HK-2 (cell line): ENCODE measurements at regions not wholly inside any gene's neighbourhood (a gene's known extent, or its start where the extent isn't known, plus 50 kb on each side); places are given as distances from the start of the nearest gene placed in this dataset.

Experiments
- DNase-seq: peaks from one replicate; pipeline ENCODE4 v3.0.0-alpha.2; 2018; ENCODE audit not compliant: unreplicated experiment

DNA sequence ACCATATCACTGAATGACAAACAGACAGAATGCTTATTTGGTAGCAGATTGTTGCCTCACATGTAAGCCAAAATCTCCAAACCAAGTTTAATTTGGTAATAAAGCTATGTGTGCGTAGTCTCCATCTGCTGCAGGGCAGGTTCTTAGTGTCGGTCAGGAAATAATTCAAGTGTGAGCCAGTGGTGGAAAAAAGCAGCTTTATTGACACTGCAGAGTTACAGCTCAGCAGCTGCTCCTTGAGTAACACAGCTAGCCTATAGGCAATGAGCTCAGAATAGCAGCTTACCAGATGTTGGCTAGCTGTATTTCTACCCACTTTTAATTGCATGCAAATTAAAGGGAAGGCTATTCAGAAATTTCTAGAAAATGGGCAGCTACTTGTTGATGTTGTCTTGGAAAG, 757.8 kb upstream of the HS3ST1 start:
- DNase-seq = no peak

DNA sequence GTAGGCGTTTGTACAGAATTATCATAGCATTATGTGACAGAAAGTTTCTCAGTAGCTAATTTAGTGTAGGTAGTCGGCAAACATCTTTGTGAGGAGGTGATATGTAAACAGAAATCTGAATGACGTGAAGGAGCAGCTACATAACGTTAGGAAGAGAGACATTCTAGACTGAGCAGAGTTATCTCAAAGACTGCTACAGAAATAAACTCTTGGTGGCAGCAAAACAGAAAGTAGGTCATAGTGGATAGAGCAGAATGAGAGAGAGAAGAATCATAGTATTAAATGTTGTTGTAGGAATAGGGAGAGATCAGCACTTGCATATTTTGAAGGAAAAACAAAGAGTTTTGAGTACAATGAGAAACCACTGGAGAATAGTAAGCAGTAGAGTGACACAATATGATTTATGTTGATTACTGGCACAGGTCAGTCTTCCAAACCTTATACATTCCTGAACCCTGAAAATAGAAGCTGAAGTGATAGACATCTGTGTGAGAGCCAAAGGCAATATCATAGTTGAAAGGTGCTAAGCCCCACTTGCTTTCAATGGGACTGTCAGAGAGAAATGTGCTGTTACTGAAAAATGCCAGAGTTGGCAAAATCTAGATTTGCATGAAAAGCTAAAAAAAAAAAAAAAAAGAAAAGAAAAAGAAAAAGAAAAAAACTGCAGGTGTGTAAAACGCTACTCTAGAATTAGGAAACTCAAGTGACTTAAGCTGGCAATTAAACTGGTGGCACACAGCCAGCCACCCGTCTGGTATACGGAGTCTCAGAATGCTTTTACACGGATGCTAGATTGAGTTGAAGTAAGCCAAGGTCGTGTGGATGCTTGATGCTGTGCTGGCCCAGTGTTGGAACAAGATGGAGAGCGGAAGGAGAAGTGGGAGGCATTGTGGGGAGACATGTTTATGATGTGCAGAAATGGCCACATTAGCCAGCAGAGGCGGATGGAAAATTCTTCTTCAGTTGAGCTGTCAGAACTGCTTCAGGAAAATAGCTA, 750.2 kb upstream of the HS3ST1 start:
- no peak for DNase-seq

DNA sequence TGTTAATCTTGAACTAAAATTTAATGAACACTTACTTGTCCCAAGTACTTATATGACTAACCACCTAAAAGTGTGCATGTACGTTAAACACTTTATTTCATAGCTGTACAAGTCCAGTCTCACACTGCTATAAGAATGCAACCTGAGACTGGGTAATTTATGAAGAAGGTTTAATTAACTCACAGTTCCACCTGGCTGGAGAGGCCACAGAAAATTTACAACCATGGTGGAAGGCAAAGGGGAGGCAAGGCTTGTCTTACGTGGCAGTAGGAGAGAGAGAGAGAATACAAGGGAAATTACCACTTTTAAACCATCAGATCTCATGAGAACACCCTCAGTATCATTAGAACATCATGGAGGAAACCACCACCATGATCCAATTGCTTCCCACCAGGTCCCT, 748.7 kb upstream of the HS3ST1 start:
- DNase-seq = no peak

DNA sequence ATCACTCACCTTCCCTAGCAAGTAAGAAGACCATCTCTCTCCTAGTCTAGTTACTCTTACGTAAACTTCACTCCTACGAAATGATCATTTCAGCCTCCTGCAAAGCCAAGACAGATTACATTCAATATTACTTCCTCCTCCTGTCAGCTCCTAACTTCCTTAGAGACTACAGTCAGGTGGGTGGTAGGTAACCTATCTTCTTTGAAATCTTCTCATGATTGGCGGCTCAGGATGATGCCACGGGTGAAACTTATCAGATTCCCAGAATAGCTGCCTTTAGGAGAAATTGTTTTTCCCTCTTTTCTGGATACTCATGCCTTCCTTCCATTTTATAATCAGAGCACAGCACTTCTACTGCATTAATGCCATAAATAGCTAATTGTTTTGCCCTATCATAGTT, 744.8 kb upstream of the HS3ST1 start:
- DNase-seq = no peak

DNA sequence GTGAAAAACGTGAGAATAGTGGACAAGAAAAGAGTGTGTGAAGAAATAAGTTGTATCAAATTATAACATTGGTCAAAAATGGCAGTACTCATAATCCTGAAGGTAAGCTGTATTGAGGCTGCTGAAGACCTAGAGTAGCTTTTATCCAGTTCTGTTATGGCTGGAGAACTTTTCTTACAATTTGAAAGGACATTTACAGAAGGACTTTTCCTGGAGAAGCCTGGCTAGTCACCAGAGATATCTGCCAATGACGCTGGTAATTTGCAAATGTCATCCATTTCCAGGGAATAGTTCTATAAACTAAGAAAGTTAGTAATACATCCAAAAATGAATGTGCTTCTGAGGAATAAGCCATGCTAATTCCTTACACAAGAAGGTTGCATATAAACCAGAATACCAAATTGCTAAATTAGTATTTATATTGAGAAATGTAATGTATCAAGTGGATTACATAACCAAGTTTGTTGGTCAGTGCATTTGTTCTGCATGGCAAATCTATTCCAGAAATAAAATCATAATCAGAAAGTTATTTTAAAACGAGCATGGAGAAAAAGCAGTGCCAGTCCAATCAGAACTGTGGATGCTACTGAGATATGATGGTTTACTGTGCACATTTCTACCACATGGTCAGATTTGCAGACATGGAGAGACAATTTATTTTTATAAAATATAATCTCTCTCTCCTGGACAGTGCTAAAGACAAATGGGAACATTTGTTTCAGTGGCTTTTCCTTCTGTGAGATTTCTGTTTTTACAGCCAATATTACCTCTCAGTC, 743.7 kb upstream of the HS3ST1 start:
- no peak for DNase-seq

DNA sequence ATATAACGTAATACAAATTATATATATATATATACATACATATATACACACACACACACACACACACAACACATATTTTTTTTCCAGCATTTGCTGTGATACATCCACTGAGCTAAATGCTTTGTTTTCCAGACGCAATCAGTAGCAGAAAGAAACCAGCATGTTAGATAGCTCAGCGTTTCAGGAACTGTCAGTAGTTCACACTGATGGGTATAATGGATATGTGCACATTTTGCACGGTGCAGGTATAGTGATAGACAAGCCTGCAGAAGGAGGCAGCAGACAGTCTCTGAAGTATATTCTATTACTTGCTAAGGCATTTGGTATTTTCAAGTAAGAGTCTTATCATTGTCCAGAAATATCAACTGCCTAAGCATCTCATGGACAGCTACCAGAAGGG, 741.6 kb upstream of the HS3ST1 start:
- DNase-seq = no peak

DNA sequence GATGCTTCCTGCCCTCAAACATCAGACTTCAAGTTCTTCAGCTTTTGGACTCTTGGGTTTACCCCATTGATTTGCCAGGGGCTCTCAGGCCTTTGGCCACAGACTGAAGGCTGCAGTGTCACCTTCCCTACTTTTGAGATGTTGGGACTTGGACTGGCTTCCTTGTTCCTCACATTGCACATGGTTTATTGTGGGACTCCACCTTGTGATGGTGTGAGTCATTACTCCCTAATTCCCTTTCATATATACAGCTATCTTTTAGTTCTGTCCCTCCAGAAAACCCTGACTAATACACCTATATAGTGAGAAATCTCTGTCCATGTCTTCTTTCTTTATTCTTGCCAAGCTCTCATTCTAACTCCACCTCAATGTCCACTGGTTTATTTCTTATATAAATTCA, 736.9 kb upstream of the HS3ST1 start:
- DNase-seq = no peak

DNA sequence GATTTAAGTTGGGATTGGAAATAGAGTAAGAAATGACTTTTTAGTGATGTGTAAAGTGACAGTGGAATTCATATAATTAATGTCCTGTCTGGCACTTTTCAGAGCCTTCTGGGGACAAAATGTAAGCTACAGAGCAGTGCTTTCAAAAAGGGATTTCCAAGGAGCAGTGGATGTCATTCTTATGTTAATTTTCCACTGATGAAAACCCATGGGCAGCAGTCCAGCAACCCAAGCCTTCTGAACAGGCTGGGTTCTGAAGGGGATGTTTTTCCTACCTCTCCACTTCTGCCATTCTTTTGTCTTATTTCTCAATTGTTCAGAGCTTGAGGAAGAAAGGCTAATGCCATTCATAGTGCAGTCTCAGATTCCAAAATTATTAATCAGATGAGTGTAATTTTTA, 717.6 kb upstream of the HS3ST1 start:
- no peak for DNase-seq

DNA sequence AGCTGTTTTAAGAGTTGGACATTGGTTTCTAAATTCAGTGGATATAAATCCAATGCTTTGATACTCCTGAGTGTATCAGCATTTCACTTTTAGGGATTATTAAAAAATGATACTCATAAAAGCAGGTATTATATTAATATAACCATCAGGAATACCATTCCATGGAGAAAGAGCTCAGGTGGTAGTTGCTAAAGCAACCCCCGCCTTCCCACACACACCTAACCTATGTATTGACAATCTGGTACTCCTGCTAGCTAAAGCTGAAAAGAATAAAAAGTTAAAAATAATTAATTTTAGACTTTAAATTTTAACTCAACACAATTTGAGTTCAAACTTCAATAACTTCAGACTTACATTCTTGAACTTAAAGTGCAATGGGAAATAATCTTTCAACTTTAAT, 717.1 kb upstream of the HS3ST1 start:
- no peak for DNase-seq

DNA sequence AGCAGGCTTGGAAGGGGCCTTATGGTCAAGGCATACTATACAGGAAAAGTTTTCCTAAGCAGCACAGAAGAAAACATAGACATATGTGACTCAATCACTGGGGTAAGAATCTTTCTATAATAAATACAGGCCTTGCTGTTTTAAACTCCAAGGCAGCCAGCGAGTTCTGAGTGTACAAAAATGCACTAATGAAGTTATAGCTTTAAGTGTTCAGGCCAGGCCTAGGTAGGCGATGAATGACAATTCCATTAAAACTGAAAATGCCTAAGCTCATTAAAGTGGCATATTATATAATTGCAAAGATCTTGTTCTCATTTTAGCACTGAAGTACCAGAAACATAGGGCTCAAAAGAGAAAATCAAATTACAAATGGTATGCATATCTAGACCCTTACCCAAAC, 716.4 kb upstream of the HS3ST1 start:
- no peak for DNase-seq

DNA sequence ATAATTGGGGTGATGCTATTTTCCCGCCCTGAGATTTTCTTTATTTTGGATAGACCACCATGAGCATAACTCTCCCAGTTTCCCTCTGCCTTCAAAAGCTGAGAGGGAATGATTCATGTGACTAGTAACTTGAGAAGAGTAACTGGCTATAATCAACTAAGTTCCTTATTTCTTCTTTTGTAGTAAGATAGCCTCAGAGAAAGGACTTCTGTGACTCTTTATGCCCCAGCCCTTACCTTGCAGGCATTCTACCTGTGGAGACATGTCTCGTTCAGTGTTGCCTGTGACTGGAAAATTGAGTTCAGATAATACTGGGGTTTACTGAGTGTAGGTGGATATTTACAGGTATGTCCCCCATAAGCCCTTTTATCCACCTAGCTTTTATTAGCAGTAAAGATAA, 715.4 kb upstream of the HS3ST1 start:
- DNase-seq = no peak

DNA sequence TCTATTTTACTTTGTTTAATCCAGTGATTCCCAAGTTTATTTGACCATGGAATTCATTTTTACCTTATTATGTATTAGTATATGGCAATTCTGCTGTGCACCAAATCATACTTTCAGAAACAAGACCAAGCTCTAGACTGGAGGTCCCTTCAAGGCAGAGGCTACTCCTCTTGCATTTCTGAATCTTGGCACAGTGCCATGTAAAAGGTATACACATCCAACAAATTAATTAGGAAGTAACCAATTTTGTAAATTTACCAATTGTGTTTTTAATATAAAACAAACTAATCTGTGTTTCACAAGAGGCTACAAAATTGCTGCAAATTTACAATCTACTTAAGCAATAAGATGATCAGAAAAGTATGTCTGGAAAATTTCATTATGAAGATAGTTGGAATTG, 712.2 kb upstream of the HS3ST1 start:
- DNase-seq = no peak

DNA sequence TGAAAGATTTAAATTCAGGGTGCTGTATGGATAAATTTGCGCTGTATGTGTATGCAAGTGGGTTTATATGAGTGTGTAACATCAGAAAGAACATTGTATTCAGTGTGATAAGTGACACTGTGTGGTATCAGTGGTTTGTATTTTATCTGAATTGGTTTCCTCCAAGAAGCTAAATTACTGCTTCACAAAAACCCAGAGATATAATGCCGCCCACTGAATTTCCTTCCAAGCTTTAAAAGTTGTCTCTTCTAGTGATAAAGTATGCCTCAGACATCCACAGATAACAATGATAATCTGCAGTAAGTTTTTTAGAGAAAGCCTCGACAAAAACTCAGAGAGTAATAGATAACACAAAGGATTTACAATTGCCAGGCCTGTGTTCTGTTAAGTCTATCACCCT, 710.6 kb upstream of the HS3ST1 start:
- DNase-seq = no peak

DNA sequence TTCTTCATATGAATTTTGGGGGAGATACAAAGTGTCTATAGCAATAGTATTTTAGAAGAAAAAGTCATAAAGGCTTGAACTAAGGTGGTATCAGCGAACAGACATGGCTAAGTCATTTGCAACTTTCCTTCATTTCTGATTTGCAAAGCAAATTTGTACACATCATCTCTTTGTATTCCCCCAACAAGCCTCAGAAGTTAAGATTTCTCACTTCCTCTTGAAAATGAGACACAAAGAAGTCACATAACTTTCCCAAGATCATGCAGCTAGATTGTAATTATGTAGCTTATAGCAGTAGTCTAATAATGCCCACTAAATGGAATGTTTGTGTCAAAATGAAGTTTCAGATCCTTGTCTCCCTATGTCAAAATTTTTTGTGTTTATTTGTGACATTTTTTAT, 709.8 kb upstream of the HS3ST1 start:
- DNase-seq = no peak

DNA sequence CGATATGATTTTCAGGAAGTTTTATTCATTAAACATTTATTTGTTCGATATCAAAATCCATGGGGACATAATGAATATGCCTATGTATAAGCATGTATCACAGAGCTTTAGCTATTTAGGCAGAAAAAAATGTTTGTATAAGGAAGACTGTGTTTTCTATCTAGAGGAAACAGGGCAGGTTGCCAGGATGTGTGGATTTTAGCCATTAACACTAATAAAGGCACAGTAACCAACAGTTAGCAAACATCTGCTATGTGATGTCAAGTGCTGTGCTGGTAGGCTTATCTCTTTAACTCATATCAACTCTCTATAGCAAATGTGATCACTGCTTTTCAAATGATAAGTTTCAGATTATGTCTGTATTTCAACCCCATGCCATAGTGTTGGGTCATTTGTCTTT, 708.9 kb upstream of the HS3ST1 start:
- DNase-seq = no peak

DNA sequence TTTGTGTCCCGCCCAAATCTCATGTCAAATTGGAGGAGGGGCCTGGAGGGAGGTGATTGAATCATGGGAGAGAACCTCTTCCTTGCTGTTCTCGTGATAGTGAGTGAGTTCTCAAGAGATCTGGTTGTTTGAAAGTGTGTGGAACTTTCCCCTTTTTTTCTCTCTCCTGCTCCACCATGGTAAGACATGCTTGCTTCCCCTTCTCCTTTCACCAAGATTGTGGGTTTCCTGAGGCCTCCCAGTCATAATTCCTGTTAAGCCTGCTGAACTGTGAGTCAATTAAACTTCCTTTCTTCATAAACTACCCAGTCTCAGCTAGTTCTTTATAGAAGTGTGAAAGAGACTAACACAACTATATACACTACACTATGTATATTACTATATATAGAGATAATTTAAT, 697.8 kb upstream of the HS3ST1 start:
- no peak for DNase-seq

DNA sequence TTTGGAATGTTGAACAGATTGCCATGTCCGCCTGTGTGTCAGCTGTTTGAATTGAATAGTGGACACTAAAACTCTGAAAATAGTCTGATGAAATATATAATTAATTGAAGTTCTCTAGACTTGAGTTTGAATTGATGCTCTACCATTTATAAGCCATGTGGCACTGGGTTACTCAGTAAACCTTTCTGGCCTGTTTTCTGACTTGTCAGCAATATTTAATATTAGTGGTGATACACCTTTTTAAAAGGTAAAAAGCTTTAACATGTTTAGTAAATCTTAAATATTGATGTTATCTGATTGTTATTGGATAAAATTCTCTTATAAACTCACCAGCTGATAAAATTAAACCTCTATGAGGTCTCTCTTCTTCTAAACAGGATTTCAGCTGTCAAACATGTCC, 695.4 kb upstream of the HS3ST1 start:
- no peak for DNase-seq

DNA sequence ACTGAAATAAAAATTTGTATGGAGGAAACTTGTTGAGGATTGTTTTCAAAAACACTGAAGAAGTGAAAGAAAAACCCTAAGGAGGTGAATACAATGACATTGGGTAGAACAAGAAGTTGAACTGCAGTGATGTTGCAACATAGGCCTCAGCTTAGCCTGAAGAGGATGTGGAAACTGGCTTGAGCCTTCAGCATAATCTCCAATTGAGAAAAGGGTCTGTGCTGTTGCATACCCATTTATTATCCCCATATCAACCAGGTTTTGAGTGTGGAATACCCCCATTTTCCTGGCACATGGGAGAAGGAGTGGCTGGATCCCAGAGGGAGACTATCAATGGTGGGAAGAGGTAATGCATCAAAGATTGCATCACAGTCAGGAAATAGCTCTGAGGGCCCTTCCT, 695.0 kb upstream of the HS3ST1 start:
- no peak for DNase-seq

DNA sequence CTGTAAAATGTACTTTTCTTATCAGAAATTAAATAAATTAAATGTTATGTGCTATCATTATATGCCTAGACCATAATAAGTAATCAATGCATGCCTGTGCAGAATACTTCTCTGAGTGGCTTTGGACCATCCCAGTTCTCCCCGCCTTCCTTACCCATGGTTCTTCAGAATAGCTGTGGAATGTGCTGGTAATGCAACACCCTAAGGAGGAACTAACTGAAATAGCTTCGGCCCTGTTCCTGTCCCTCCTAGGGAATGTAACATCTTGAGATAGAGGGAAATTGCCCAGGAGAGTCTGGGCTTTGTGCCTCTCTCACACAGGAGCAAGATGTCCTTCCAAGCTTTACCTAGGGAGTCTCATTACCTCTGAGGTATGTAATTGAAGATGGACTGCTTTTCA, 693.6 kb upstream of the HS3ST1 start:
- no peak for DNase-seq

DNA sequence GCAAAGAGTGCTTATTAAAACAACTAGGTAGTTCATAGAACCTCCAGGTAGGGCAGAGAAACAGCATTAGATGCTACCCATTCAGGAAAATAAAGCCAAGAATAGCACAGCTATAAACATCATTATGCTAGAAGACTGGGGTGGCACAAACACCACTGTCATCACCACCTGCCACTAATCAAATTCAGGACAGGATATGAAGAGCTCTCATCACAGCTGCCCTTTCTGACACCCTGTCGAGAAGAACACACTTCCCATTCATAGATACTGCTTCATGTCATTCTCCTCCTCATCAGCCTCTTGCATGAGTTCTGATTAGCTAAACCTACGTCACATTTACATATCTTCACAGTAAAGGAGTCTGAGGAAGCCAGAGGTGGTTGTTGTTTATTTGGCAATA, 692.3 kb upstream of the HS3ST1 start:
- no peak for DNase-seq

DNA sequence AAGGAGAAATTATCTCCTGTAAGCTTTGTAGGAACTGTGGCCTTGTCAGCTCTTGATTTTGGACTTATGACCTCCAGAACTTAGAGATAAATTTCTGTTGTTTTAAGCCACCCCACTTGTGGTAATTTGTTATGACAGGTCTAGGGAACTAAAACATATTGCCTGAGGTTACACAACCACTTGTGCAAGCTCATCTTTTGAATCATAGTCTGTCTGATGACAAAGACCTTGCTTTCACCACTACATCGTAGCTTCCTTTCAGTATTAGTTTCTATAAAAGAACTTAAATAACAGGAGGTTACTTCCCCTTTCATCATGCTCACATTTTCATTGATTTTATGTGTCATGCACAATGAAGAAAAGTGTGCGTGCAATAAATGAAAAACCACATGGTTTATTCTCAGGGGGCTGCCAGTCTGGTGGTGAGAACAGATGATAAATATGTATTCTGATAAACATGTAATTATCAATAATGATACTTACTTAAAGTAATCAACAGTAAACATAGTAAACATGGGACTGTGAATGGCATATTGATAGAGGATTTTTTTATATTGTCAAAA, 690.0 kb upstream of the HS3ST1 start:
- DNase-seq = no peak

DNA sequence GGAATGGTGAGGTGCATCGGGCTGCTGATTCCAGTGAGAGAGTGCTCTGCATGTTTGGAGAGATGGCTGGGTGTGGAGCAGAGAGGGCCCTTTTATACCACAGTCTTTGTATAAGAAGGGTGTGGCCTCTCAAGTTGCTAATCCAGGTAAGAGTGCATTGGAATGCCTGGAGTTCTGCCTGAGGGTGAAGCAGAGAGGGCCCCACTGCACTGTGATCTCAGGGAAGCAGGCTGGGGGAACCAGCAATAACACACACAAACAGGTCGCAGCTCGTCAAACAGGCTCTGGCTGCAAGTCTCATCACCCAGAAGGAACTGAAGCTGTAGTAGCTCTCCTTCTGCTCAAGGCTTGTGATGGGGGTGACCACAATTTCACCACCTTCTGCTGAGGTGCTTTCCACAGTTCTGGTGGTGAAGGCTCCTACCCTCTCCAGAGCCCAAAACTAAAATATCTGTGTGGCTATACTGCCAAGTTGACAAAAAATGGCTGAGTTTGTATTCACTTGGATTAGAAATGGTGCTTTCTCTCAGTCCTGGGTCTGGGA, 687.4 kb upstream of the HS3ST1 start:
- no peak for DNase-seq

DNA sequence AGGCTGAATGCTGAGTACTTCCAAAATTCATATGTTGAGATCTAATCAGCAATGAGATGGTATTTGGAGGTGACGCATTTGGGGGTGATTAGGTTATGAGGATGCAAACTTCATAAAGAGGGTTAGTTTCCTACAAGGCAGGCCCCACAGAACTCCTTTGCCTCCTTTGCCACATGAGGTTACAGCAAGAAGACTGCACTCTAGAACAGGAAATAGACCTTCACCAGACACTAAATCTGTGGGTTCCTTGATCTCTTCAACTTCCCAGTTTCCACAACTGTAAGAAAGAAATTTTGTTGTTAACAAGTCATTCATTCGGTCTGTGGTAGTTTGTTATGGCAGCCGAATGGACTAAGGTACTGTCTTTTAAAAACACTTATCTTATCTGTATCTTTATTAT, 681.9 kb upstream of the HS3ST1 start:
- no peak for DNase-seq
